SH-SY5Y (cell line): ENCODE measurements at regions not wholly inside any gene's neighbourhood (a gene's known extent, or its start where the extent isn't known, plus 50 kb on each side); places are given as distances from the start of the nearest gene placed in this dataset.

Source experiments
- GATA2 ChIP-seq: IDR thresholded peaks from 2 replicates; pipeline ENCODE4 v1.6.1; 2011; ENCODE audit warnings: mild to moderate bottlenecking, low read depth, low read length
- GATA3 ChIP-seq: IDR thresholded peaks from 2 replicates; pipeline ENCODE4 v1.6.1; 2011; ENCODE audit warnings: low read depth, mild to moderate bottlenecking, low read length, moderate library complexity

DNA sequence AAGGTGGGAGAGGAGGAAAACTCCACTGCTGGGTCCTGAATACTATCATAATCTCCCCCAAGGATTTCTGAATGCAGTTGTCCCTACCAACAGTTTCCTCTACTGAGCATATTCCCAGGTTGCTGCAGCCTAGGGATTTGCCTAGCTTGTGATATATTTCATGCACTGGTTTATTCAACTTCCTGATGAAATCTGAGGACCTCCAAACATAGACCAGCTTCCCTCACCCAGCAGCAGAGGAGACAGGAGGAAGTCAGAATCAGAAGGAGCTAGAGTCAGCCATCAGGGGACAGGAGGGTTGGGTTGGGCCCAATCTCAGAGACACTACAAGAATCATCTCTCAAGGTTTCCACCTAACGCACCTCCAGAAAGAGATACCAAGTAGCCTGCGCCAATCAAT, 138.4 kb upstream of the TOP1 start:
- TF ChIP-seq GATA3 (no peak), GATA2 (no peak)
